ENCODE measurements at regions not wholly inside any gene's neighbourhood (a gene's known extent, or its start where the extent isn't known, plus 50 kb on each side); places are given as distances from the start of the nearest gene placed in this dataset.

DNA sequence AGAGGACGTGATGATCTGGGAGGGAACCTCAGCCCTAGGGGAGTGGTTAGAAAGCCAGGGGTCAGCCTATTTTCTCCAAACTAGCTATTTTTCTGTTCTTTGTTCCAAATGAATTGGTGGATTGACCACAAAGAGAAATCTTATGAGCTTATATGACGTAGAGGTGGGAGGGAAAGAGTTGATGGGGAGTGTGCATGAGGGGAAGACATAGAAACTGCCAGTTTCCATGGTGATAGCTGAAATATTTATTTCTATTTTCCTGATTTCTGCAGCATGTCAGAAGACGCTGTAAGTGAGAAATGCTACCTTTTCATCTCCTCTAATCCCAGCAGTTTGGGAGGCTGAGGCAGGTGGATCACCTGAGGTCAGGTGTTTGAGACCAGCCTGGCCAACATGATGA, 51.4 kb upstream of the CISTR start:
- TF ChIP-seq FOXM1 (IDR thresholded peaks at IDR 0.05; ENCODE audit: borderline replicate concordance, low read depth) (no peak), YY1 (IDR thresholded peaks at IDR 0.05; ENCODE audit: low read depth) (no peak), RAD21 (IDR thresholded peaks at IDR 0.05; ENCODE audit: low read depth) (no peak), EP300 (IDR thresholded peaks at IDR 0.05; ENCODE audit: borderline replicate concordance) (no peak), TEAD4 (IDR thresholded peaks at IDR 0.05) (no peak), EGR1 (IDR thresholded peaks at IDR 0.05) (no peak), CREB1 (IDR thresholded peaks at IDR 0.05; ENCODE audit: low read depth) (no peak), ZBTB7A (IDR thresholded peaks at IDR 0.05; ENCODE audit: low read depth) (no peak), USF1 (IDR thresholded peaks at IDR 0.05) (no peak), TAF1 (IDR thresholded peaks at IDR 0.05; ENCODE audit: low read depth) (no peak), CEBPB (IDR thresholded peaks at IDR 0.05) (no peak), TCF12 (IDR thresholded peaks at IDR 0.05; ENCODE audit: low read depth) (no peak), NFIC (IDR thresholded peaks at IDR 0.05) (no peak)
- TF ChIP-seq, protein P1, sequence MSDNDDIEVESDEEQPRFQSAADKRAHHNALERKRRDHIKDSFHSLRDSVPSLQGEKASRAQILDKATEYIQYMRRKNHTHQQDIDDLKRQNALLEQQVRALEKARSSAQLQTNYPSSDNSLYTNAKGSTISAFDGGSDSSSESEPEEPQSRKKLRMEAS (IDR thresholded peaks at IDR 0.05) = no peak
- TF ChIP-seq, protein P2, sequence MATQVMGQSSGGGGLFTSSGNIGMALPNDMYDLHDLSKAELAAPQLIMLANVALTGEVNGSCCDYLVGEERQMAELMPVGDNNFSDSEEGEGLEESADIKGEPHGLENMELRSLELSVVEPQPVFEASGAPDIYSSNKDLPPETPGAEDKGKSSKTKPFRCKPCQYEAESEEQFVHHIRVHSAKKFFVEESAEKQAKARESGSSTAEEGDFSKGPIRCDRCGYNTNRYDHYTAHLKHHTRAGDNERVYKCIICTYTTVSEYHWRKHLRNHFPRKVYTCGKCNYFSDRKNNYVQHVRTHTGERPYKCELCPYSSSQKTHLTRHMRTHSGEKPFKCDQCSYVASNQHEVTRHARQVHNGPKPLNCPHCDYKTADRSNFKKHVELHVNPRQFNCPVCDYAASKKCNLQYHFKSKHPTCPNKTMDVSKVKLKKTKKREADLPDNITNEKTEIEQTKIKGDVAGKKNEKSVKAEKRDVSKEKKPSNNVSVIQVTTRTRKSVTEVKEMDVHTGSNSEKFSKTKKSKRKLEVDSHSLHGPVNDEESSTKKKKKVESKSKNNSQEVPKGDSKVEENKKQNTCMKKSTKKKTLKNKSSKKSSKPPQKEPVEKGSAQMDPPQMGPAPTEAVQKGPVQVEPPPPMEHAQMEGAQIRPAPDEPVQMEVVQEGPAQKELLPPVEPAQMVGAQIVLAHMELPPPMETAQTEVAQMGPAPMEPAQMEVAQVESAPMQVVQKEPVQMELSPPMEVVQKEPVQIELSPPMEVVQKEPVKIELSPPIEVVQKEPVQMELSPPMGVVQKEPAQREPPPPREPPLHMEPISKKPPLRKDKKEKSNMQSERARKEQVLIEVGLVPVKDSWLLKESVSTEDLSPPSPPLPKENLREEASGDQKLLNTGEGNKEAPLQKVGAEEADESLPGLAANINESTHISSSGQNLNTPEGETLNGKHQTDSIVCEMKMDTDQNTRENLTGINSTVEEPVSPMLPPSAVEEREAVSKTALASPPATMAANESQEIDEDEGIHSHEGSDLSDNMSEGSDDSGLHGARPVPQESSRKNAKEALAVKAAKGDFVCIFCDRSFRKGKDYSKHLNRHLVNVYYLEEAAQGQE (IDR thresholded peaks at IDR 0.05; ENCODE audit: low read depth) = no peak

GRCh38 chr12:53803703-53804102, 51.9 kb upstream of the CISTR start:
- TF ChIP-seq EGR1 (IDR thresholded peaks at IDR 0.05) (no peak), TCF12 (IDR thresholded peaks at IDR 0.05; ENCODE audit: low read depth) (no peak), USF1 (IDR thresholded peaks at IDR 0.05) (no peak)

DNA sequence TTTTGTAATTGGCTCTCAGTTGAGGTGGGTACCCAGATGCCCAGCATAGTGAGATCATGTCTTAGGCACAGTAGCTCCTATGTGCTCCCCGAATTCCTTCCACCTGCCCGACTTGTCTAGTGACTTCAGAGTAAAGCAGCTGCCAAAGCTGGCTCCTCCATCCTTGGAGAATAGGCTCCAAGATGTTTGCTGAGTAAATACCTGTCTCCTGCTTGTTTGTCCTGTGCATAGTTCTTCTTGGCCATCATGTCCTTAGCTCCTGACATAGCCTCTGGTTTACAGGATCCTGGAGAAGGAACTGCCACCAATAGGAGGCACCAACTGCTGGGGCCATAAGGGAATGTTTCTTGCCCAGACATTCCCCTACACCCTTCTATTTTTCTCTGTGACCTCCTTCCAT, 52.6 kb upstream of the CISTR start:
- TF ChIP-seq TEAD4 (IDR thresholded peaks at IDR 0.05) (no peak), USF1 (IDR thresholded peaks at IDR 0.05) (no peak), TAF1 (IDR thresholded peaks at IDR 0.05; ENCODE audit: low read depth) (no peak), FOXM1 (IDR thresholded peaks at IDR 0.05; ENCODE audit: borderline replicate concordance, low read depth) (no peak), EP300 (IDR thresholded peaks at IDR 0.05; ENCODE audit: borderline replicate concordance) (no peak), RAD21 (IDR thresholded peaks at IDR 0.05; ENCODE audit: low read depth) (no peak), EGR1 (IDR thresholded peaks at IDR 0.05) (no peak), NFIC (IDR thresholded peaks at IDR 0.05) (no peak), CREB1 (IDR thresholded peaks at IDR 0.05; ENCODE audit: low read depth) (no peak), CEBPB (IDR thresholded peaks at IDR 0.05) (no peak), ZBTB7A (IDR thresholded peaks at IDR 0.05; ENCODE audit: low read depth) (no peak), TCF12 (IDR thresholded peaks at IDR 0.05; ENCODE audit: low read depth) (no peak)
- TF ChIP-seq, protein P1 (IDR thresholded peaks at IDR 0.05) = no peak
- TF ChIP-seq, protein P2 (IDR thresholded peaks at IDR 0.05; ENCODE audit: low read depth) = no peak

GRCh38 chr12:53805067-53805466, 53.3 kb upstream of the CISTR start:
- TF ChIP-seq CEBPB (IDR thresholded peaks at IDR 0.05) (no peak), USF1 (IDR thresholded peaks at IDR 0.05) (no peak)

DNA sequence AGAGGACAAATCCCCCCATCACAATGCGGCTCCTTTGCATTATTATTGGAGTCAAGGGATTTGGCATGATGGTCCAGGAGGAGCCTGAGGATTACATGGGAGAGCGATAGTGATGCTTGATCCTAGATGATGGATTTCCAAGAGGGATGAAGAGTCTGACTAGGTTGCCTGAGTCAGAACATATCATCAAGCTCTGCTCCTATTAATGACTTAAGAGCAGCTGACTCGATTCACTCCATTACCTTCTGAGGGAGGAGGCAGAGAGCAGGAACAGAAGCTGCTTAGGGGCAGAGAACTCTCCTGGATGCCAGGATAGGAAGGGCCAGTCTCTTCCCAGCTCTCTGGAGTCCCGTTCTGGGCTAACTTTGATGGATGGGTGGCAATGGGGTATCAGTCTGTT, 54.0 kb upstream of the CISTR start:
- TF ChIP-seq TAF1 (IDR thresholded peaks at IDR 0.05; ENCODE audit: low read depth) (no peak), ZBTB7A (IDR thresholded peaks at IDR 0.05; ENCODE audit: low read depth) (no peak), RAD21 (IDR thresholded peaks at IDR 0.05; ENCODE audit: low read depth) (no peak), FOXM1 (IDR thresholded peaks at IDR 0.05; ENCODE audit: borderline replicate concordance, low read depth) (no peak), NFIC (IDR thresholded peaks at IDR 0.05) (no peak), EGR1 (IDR thresholded peaks at IDR 0.05) (no peak)
- TF ChIP-seq, protein P1 (IDR thresholded peaks at IDR 0.05) = no peak

DNA sequence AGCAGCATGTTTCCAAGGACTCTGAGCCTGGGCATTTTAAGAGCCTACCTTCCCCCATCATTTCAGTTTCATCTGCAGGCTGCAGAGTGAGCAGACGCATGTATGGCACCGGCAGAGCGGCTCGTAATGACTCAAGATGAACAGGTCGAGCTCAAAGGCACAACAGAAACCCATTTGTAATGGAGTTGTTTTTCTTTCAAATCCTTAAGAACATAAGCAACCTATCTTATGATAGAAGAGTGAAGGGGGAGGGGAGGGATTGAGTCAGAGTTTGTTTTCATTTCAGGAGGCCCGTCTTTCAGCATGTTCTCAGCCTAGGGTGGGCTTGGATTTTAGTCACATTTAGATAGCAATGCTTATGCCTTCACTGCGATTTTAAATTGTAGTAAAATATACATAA, 54.9 kb upstream of the CISTR start:
- TF ChIP-seq CEBPB (IDR thresholded peaks at IDR 0.05) = no peak

Data from Ishikawa (cell line).